GM12878 (cell line): ENCODE measurements at regions not wholly inside any gene's neighbourhood (a gene's known extent, or its start where the extent isn't known, plus 50 kb on each side); places are given as distances from the start of the nearest gene placed in this dataset.

Experiments used
- ATAC-seq: fragments of 200-7000 bp; cut with Tn5 transposase; 3 replicates; pipeline ENCODE4 v1.9.1; 2020; ENCODE audit warnings: mild to moderate bottlenecking, moderate library complexity
- BruUV-seq: library from RNA; stranded (reverse); fragments of 400-500 nt; replicated peaks from 2 replicates; lab custom pipeline; 2021; lab: Mats Ljungman, UMichigan
- CTCF ChIA-PET: fragments of 300-600 bp; sonication (Branson Sonifier 250); formaldehyde crosslinking; extraction: SDS; loops from one replicate; lab custom pipeline; 2021; ENCODE audit warnings: inconsistent platforms; lab: Yijun Ruan, JAX
- POLR2A ChIA-PET: fragments of 350-600 bp; formaldehyde crosslinking; extraction: SDS; loops from one replicate; lab custom pipeline; 2021; ENCODE audit warnings: inconsistent platforms; lab: Charles Lee
- RAD21 ChIA-PET: fragments of 300-600 bp; sonication (Branson Sonifier 250); formaldehyde crosslinking; loops from one replicate; lab custom pipeline; 2023; ENCODE audit warnings: antibody characterized with exemption; ENCODE audit not compliant: unreplicated experiment; lab: Charles Lee
- SMC1A ChIA-PET: fragments of 300-600 bp; sonication (Branson Sonifier 250); formaldehyde crosslinking; loops from one replicate; lab custom pipeline; 2023; ENCODE audit not compliant: unreplicated experiment, uncharacterized antibody; lab: Charles Lee
- DNase-seq: peaks from one replicate; pipeline ENCODE4 v3.0.0-alpha.2; 2011; ENCODE audit warnings: low read depth, low spot score
- FAIRE-seq: peaks from 3 replicates; lab custom pipeline; 2011; peaks lifted over from hg19 to GRCh38; lab: Jason Lieb, UNC
- H2AFZ ChIP-seq: 2 replicates; pipeline ENCODE4 v1.6.0; 2011; ENCODE audit warnings: low read depth, low read length, control low read depth; ENCODE audit not compliant: control insufficient read depth
- H3K27ac ChIP-seq: 2 replicates; pipeline ENCODE4 v1.5.1; 2011; ENCODE audit warnings: control low read depth; ENCODE audit not compliant: control insufficient read depth, insufficient read depth
- H3K27me3 ChIP-seq, 2 experiments: replicated peaks in 1 of 2; 2 replicates each; pipeline versions ENCODE4 v1.6.0 to v1.6.1; 2011; ENCODE audit warnings: low read length in 1 of 2; ENCODE audit not compliant: control insufficient read depth in 2 of 2, insufficient read depth in 2 of 2
- H3K36me3 ChIP-seq, 2 experiments: 2 replicates each; pipeline ENCODE4 v1.5.1; 2011; ENCODE audit warnings: low read length in 1 of 2; ENCODE audit not compliant: control insufficient read depth in 2 of 2, insufficient read depth in 2 of 2
- H3K4me1 ChIP-seq: 2 replicates; pipeline ENCODE4 v1.6.1; 2011; ENCODE audit warnings: mild to moderate bottlenecking, low read length, moderate library complexity, mixed read lengths; ENCODE audit not compliant: control insufficient read depth, insufficient read depth
- H3K4me2 ChIP-seq: 2 replicates; pipeline ENCODE4 v1.6.0; 2011; ENCODE audit warnings: control low read depth; ENCODE audit not compliant: control insufficient read depth, insufficient read depth
- H3K4me3 ChIP-seq: fragments of 200-600 bp; sonication (generic); 2 replicates; pipeline ENCODE4 v1.5.1; 2016
- H3K79me2 ChIP-seq: 2 replicates; pipeline ENCODE4 v1.6.0; 2011; ENCODE audit warnings: low read length; ENCODE audit not compliant: control insufficient read depth, insufficient read depth
- H3K9ac ChIP-seq: 2 replicates; pipeline ENCODE4 v1.8.0; 2011; ENCODE audit warnings: low read length, control low read depth, mixed read lengths; ENCODE audit not compliant: control insufficient read depth, insufficient read depth
- H3K9me3 ChIP-seq: replicated peaks from 3 replicates; pipeline ENCODE4 v1.5.1; 2011; ENCODE audit warnings: mild to moderate bottlenecking, low read length; ENCODE audit not compliant: control insufficient read depth, insufficient read depth
- H4K20me1 ChIP-seq: 2 replicates; pipeline ENCODE4 v1.6.0; 2011; ENCODE audit not compliant: control insufficient read depth, insufficient read depth
- ATF7 ChIP-seq: fragments of 450-650 bp; IDR thresholded peaks from 2 replicates; pipeline ENCODE4 v1.6.1; 2016; ENCODE audit warnings: low read depth, mild to moderate bottlenecking
- BACH1 ChIP-seq: fragments of 450-650 bp; IDR thresholded peaks from 2 replicates; pipeline ENCODE4 v1.6.1; 2017; ENCODE audit warnings: mild to moderate bottlenecking, borderline replicate concordance
- CBX5 ChIP-seq: sonication (generic); IDR thresholded peaks from 2 replicates; pipeline ENCODE4 v1.6.1; 2016; ENCODE audit warnings: low read depth, moderate library complexity, mild to moderate bottlenecking, inconsistent platforms
- CEBPB ChIP-seq, 2 experiments: fragments of 150-350 bp in 1 of 2; IDR thresholded peaks; 2 replicates each; pipeline ENCODE4 v1.6.1; 2012 to 2014; ENCODE audit warnings: low read depth in 2 of 2, low read length in 2 of 2, borderline replicate concordance in 1 of 2, inconsistent platforms in 1 of 2
- CREM ChIP-seq: IDR thresholded peaks from 2 replicates; pipeline ENCODE4 v1.6.1; 2014; ENCODE audit warnings: antibody characterized with exemption, low read depth
- HCFC1 ChIP-seq: fragments of 150-350 bp; IDR thresholded peaks from 2 replicates; pipeline ENCODE4 v1.6.1; 2014; ENCODE audit warnings: low read length
- MEF2A ChIP-seq: IDR thresholded peaks from 2 replicates; pipeline ENCODE4 v1.6.1; 2011; ENCODE audit warnings: low read depth, mild to moderate bottlenecking, low read length, moderate library complexity; ENCODE audit not compliant: insufficient read depth
- NR2F1 ChIP-seq: fragments of 450-650 bp; conservative IDR thresholded peaks from 2 replicates; pipeline ENCODE4 v1.6.1; 2017; ENCODE audit warnings: mild to moderate bottlenecking
- POU2F2 ChIP-seq: IDR thresholded peaks from 3 replicates; pipeline ENCODE4 v1.6.1; 2011; ENCODE audit warnings: low read depth, mild to moderate bottlenecking, low read length, borderline replicate concordance
- RAD21 ChIP-seq: IDR thresholded peaks from 2 replicates; pipeline ENCODE4 v1.6.1; 2011; ENCODE audit warnings: mild to moderate bottlenecking, low read depth, low read length, moderate library complexity; ENCODE audit not compliant: insufficient read depth
- RFX5 ChIP-seq: IDR thresholded peaks from 2 replicates; pipeline ENCODE4 v1.6.1; 2011; ENCODE audit warnings: low read depth, low read length, improper control_type of control experiment
- SMAD5 ChIP-seq: IDR thresholded peaks from 2 replicates; pipeline ENCODE4 v1.6.1; 2016; ENCODE audit warnings: antibody characterized with exemption, low read depth
- TCF7 ChIP-seq: IDR thresholded peaks from 2 replicates; pipeline ENCODE4 v1.6.1; 2014; ENCODE audit warnings: antibody characterized with exemption, borderline replicate concordance
- ZNF217 ChIP-seq: fragments of 450-650 bp; IDR thresholded peaks from 2 replicates; pipeline ENCODE4 v1.6.1; 2017; ENCODE audit warnings: antibody characterized with exemption, mild to moderate bottlenecking
- WGBS: methylation state at CpG from one replicate; pipeline ENCODE4 v1.1.6; 2016; ENCODE audit warnings: low lambda C conversion rate; ENCODE audit not compliant: insufficient replicate concordance, insufficient coverage; ENCODE audit errors: missing lambda C conversion rate; 5-methylcytosine and 5-hydroxymethylcytosine counted together
- in situ Hi-C: fragments of 300-500 bp; cut with MboI; formaldehyde crosslinking; loops from 9 replicates; pipeline ENCODE4 v1.14.3; 2018; ENCODE audit warnings: mixed read lengths
- intact Hi-C: fragments of 100-400 bp; cut with micrococcal nuclease; formaldehyde crosslinking; loops from one replicate; pipeline ENCODE4 v1.14.2; 2022; ENCODE audit not compliant: unreplicated experiment
- TF ChIP-seq, protein P1 (sequence below): fragments of 450-650 bp; IDR thresholded peaks from 2 replicates; pipeline ENCODE4 v1.6.1; 2017; ENCODE audit warnings: low read depth, mild to moderate bottlenecking, moderate library complexity
- TF ChIP-seq, protein P2 (sequence below): fragments of 450-650 bp; IDR thresholded peaks from 2 replicates; pipeline ENCODE4 v1.6.1; 2016; ENCODE audit warnings: mild to moderate bottlenecking

DNA sequence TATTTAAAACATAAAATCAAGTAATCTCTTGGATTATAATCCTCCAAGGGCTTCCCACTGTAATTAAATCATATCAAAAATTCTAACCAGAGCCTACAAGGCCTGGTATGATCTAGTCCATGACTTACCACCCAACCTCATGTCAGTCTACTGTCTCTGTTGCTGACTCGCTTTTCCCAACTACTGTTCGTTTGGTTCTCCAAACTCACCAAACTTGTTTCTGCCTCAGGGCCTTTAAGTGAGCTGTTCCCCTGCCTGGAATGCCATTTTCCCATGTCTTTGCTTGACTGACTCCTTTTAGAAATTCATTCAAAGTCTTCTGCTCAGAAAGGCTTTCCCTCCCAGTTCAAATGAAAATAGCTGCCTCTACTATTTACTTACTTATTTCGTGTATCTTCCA is 95.9 kb downstream of the ZC3H11B start:
- no peak for DNase-seq
- H3K4me1 ChIP-seq, result no peaks in the 10 kb centered on the region
- POLR2A ChIA-PET, result no interaction called here
- H3K9ac ChIP-seq, result no peak overlapping the region
- H3K27ac ChIP-seq, result no peak overlapping the region
- SMC1A ChIA-PET, result no interaction called here
- no peak overlapping the region for H2AFZ ChIP-seq
- no peaks in the 10 kb centered on the region for H3K27me3 ChIP-seq
- CTCF ChIA-PET, result no interaction called here
- H3K36me3 ChIP-seq, result no peaks in the 10 kb centered on the region
- WGBS, result 67% methylated on average over 3 of the region's 3 CpGs
- no peak overlapping the region for H3K4me3 ChIP-seq
- no peak overlapping the region for H3K4me2 ChIP-seq
- FAIRE-seq, result no peak
- no peaks in the 10 kb centered on the region; the same call in 2 of the 3 replicates for H3K9me3 ChIP-seq
- no peaks in the 10 kb centered on the region for H4K20me1 ChIP-seq
- BruUV-seq, result no TSS peak
- RAD21 ChIA-PET, result no interaction called here
- in situ Hi-C loops, result no loop called here
- TF ChIP-seq BACH1 (no peak), ZNF217 (no peak), POU2F2 (no peak), ATF7 (no peak), CEBPB (IDR thresholded peaks at IDR 0.05; ENCODE audit: borderline replicate concordance in 1 of 2, low read depth in 2 of 2, low read length in 2 of 2) (no peak)
- TF ChIP-seq, protein P1, sequence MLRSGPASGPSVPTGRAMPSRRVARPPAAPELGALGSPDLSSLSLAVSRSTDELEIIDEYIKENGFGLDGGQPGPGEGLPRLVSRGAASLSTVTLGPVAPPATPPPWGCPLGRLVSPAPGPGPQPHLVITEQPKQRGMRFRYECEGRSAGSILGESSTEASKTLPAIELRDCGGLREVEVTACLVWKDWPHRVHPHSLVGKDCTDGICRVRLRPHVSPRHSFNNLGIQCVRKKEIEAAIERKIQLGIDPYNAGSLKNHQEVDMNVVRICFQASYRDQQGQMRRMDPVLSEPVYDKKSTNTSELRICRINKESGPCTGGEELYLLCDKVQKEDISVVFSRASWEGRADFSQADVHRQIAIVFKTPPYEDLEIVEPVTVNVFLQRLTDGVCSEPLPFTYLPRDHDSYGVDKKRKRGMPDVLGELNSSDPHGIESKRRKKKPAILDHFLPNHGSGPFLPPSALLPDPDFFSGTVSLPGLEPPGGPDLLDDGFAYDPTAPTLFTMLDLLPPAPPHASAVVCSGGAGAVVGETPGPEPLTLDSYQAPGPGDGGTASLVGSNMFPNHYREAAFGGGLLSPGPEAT, result no peak
- intact Hi-C loops, result no loop called here
- H3K79me2 ChIP-seq, result no peaks in the 10 kb centered on the region
- no peak for ATAC-seq

DNA sequence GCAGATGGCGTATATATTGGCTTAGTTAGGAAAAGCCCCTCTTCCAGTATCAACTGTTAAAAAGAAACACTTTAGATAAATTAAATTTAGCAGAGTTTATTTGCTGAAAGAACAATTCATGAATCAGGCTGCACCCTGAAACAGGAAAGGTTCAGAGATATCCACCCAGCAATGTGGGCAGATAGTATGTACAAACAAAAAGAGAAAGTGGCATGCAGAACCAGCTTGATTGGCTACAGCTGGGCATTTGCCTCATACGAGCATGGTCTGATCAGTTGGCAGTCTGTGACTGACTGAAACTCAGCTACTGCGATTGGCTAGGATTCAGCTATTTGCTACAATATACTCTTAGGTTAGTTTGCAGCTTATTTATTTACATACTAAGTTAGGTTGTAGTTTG is 98.2 kb downstream of the ZC3H11B start:
- H2AFZ ChIP-seq, result no peak overlapping the region
- H3K27ac ChIP-seq, result no peak overlapping the region
- no peak overlapping the region for H3K9ac ChIP-seq
- H3K4me1 ChIP-seq, result no peaks in the 10 kb centered on the region
- DNase-seq, result no peak
- ChIA-PET RAD21 (no interaction called here), POLR2A (no interaction called here), CTCF (interaction anchor here (0.9 to 1.8 kb wide), 3 partner anchors 10 to 98 kb away, joined by 3 to 5 read pairs (median 3); no protein-coding TSS in a partner anchor), SMC1A (interaction anchor here (1.1 to 1.2 kb wide), 2 partner anchors 18 to 48 kb away, joined by 3 read pairs; no protein-coding TSS in a partner anchor)
- H3K4me3 ChIP-seq, result no peak overlapping the region
- no peaks in the 10 kb centered on the region for H3K79me2 ChIP-seq
- H3K9me3 ChIP-seq, result no peaks in the 10 kb centered on the region; the same call in 2 of the 3 replicates
- intact Hi-C loops (no loop called here), in situ Hi-C loops (no loop called here)
- H3K36me3 ChIP-seq, result no peaks in the 10 kb centered on the region
- H3K4me2 ChIP-seq, result no peak overlapping the region
- ATAC-seq, result peak; percentile 70
- H4K20me1 ChIP-seq, result no peaks in the 10 kb centered on the region
- H3K27me3 ChIP-seq, result no peaks in the 10 kb centered on the region
- 62% methylated on average over 3 of the region's 3 CpGs for WGBS
- BruUV-seq, result no TSS peak
- no peak for FAIRE-seq
- no peak for TF ChIP-seq RAD21
- TF ChIP-seq, protein P2, sequence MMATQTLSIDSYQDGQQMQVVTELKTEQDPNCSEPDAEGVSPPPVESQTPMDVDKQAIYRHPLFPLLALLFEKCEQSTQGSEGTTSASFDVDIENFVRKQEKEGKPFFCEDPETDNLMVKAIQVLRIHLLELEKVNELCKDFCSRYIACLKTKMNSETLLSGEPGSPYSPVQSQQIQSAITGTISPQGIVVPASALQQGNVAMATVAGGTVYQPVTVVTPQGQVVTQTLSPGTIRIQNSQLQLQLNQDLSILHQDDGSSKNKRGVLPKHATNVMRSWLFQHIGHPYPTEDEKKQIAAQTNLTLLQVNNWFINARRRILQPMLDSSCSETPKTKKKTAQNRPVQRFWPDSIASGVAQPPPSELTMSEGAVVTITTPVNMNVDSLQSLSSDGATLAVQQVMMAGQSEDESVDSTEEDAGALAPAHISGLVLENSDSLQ, result no peak
- TF ChIP-seq NR2F1, result no peak
- TF ChIP-seq RFX5, result no peak
- TF ChIP-seq CREM, result no peak
- no peak for TF ChIP-seq CBX5
- no peak for TF ChIP-seq HCFC1
- no peak for TF ChIP-seq TCF7
- no peak for TF ChIP-seq SMAD5
- no peak for TF ChIP-seq MEF2A
